Right lobe of liver (tissue), 6 donors: ENCODE measurements at regions not wholly inside any gene's neighbourhood (a gene's known extent, or its start where the extent isn't known, plus 50 kb on each side); places are given as distances from the start of the nearest gene placed in this dataset.

Experiments used
- ATAC-seq, 4 donors: fragments of 200-7000 bp; cut with Tn5 transposase; one replicate each; pipeline ENCODE4 v1.9.1; 2020; ENCODE audit warnings: mild to moderate bottlenecking in 4 of 4, moderate library complexity in 4 of 4
- DNase-seq, 3 donors: peaks; one replicate each; pipeline ENCODE4 v3.0.0-alpha.2; 2020
- H3K27ac ChIP-seq, 3 donors: fragments of 200-600 bp; one replicate each; pipeline ENCODE4 v1.8.0; 2022
- H3K27me3 ChIP-seq, 2 donors: fragments of 200-600 bp; one replicate each; pipeline ENCODE4 v1.8.0; 2022
- H3K36me3 ChIP-seq, 4 donors: fragments of 200-600 bp; sonication (generic) in 1 of 4; one replicate each; pipeline versions ENCODE4 v1.5.1 to v1.8.0; 2017 to 2022; ENCODE audit warnings: control low read depth in 1 of 4
- H3K4me1 ChIP-seq, 4 donors: fragments of 200-600 bp; sonication (generic) in 1 of 4; one replicate each; pipeline versions ENCODE4 v1.5.1 to v1.8.0; 2017 to 2022; ENCODE audit warnings: control low read depth in 1 of 4
- H3K4me3 ChIP-seq, 3 donors: fragments of 200-600 bp; one replicate each; pipeline ENCODE4 v1.8.0; 2022
- H3K9me3 ChIP-seq, 4 donors: fragments of 200-600 bp; sonication (generic) in 1 of 4; one replicate each; pipeline versions ENCODE4 v1.5.1 to v1.8.0; 2017 to 2022; ENCODE audit warnings: control low read depth in 1 of 4
- CTCF ChIP-seq, 4 donors: fragments of 200-600 bp in 3 of 4; fragments of 450-650 bp in 1 of 4; IDR thresholded peaks; one replicate each; pipeline versions ENCODE4 v1.5.1 to v1.8.0; 2016 to 2022; ENCODE audit warnings: antibody characterized with exemption in 4 of 4, mild to moderate bottlenecking in 2 of 4
- POLR2A ChIP-seq: fragments of 450-650 bp; IDR thresholded peaks from one replicate; pipeline ENCODE4 v1.6.1; 2017; ENCODE audit warnings: antibody characterized with exemption, mild to moderate bottlenecking
- WGBS: methylation state at CpG from one replicate; pipeline ENCODE4 v1.1.6; 2018; ENCODE audit warnings: low coverage, low lambda C conversion rate; ENCODE audit not compliant: insufficient coverage; ENCODE audit errors: missing lambda C conversion rate; 5-methylcytosine and 5-hydroxymethylcytosine counted together
- intact Hi-C, 2 donors: fragments of 100-400 bp; cut with DNase I; formaldehyde crosslinking; loops; one replicate each; pipeline versions ENCODE4 v1.11.2 to v1.14.1; 2022
- donor health status: DM: no; HTN: yes; CAD: no.
- donor health status: DM: no; HTN: no; CAD: no.
- donor health status: DM: no; HTN: no; CAD: no.
- donor health status: DM: no; HTN: yes; CAD: no.
- donor health status: DM: no; HTN: yes; CAD: no.

GRCh38 chr13:76687467-76687866, 198.7 kb downstream of the KCTD12 start:
- DNase-seq (no peak), ATAC-seq (peak; percentile 22 to 61 (median 32))
- Histone ChIP-seq H3K27ac (no peak overlapping the region), H3K27me3 (no peaks in the 10 kb centered on the region), H3K4me3 (no peak overlapping the region), H3K36me3 (no peaks in the 10 kb centered on the region), H3K4me1 (no peaks in the 10 kb centered on the region), H3K9me3 (no peaks in the 10 kb centered on the region)
- WGBS: 25% methylated on average over 4 of the region's 4 CpGs
- TF ChIP-seq CTCF (IDR thresholded peaks at IDR 0.05) (no peak), POLR2A (no peak)
- intact Hi-C loops: no loop called here

- Histone ChIP-seq H3K4me3 (no peak overlapping the region), H3K9me3 (no peaks in the 10 kb centered on the region), H3K27ac (no peak overlapping the region), H3K36me3 (no peaks in the 10 kb centered on the region), H3K4me1 (no peaks in the 10 kb centered on the region), H3K27me3 (no peaks in the 10 kb centered on the region)
- no peak for TF ChIP-seq POLR2A
- no peak for TF ChIP-seq CTCF (IDR thresholded peaks at IDR 0.05)
- WGBS: 94% methylated on average over 4 of the region's 5 CpGs
- intact Hi-C loops: no loop called here
- DNase-seq: no peak
- no peak for ATAC-seq
Measured at GRCh38 chr13:76685938-76686337, 200.3 kb downstream of the KCTD12 start.

GRCh38 chr13:76684336-76684735, 201.9 kb downstream of the KCTD12 start:
- ATAC-seq (no peak), DNase-seq (no peak)
- H3K27me3 ChIP-seq: no peaks in the 10 kb centered on the region
- no peaks in the 10 kb centered on the region for H3K36me3 ChIP-seq
- H3K4me1 ChIP-seq: no peaks in the 10 kb centered on the region
- WGBS: 57% methylated on average over 1 of the region's 1 CpG
- H3K4me3 ChIP-seq: no peak overlapping the region
- intact Hi-C loops: no loop called here
- no peaks in the 10 kb centered on the region for H3K9me3 ChIP-seq
- TF ChIP-seq CTCF (IDR thresholded peaks at IDR 0.05) (no peak), POLR2A (no peak)
- no peak overlapping the region for H3K27ac ChIP-seq

DNA sequence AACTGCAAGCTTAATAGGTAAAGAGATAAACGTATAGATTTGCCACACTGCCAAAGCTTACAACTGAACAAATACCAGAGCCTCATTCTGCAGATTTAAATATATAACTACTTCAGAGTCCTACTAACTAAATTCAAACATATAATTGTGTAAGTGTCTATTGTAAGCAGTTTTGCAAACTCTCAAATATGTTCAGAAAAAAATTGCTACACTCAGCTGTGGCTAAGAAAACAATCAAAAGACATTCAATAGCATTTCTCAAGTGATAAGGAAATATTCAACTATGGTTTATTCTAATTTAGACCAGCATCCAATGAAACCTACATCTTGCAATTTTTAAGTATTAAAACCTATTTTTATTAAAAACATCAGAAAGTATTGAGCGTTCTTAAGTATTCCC, 202.4 kb downstream of the KCTD12 start:
- ATAC-seq: no peak

More for the DNA sequence above, 202.4 kb downstream of the KCTD12 start:
- no peaks in the 10 kb centered on the region for H3K27me3 ChIP-seq
- no peak overlapping the region for H3K27ac ChIP-seq
- 42% methylated on average over 2 of the region's 2 CpGs for WGBS
- TF ChIP-seq CTCF (IDR thresholded peaks at IDR 0.05) (no peak), POLR2A (no peak)
- no peak overlapping the region for H3K4me3 ChIP-seq
- no peaks in the 10 kb centered on the region for H3K9me3 ChIP-seq
- no peaks in the 10 kb centered on the region for H3K36me3 ChIP-seq
- no peak for DNase-seq
- H3K4me1 ChIP-seq: no peaks in the 10 kb centered on the region
- intact Hi-C loops: no loop called here
